ENCODE measurements at regions not wholly inside any gene's neighbourhood (a gene's known extent, or its start where the extent isn't known, plus 50 kb on each side); places are given as distances from the start of the nearest gene placed in this dataset.
"Not testable (repeated sequence)": the region's sequence is repeated elsewhere in the genome, so short reads cannot be mapped to it uniquely, and the experiment has no call there.

DNA sequence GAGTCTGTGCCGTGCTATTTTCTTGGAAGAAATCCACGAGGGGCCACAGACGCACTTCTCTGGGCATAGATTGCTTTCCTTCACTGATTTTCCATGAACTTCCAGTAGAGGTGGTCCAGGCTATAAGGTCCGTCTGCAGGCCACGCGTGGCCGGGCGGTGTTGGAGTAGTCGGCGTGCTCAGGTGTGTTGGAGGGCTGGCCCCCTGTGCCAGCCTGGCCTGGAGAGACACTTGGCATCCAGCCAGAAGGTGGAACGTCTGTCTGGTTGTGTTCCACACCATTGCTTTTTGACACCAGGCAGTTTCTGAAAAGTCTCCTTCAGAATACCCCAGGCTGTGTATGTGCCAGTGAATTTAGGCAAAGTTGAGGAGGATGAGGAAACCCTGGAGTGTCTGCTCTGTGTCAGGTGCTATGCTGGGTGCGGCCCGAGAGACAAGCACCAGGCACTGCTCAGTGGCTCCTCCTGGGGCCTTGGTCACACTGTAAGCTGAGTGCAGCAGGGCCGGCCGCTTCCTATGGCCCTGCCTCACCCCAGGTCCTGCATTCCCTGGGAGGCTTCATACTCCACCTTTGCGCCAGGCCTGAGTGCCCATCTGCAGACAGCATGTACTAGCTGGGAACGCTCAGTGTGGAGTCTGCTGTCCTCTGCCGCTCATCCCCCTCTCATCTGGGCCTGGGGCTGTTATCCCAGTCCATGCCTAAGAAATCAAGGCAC, 52.1 kb upstream of the TAMM41 start:
- DNase-seq (ENCODE audit: low spot score): peak; percentile 31

DNA sequence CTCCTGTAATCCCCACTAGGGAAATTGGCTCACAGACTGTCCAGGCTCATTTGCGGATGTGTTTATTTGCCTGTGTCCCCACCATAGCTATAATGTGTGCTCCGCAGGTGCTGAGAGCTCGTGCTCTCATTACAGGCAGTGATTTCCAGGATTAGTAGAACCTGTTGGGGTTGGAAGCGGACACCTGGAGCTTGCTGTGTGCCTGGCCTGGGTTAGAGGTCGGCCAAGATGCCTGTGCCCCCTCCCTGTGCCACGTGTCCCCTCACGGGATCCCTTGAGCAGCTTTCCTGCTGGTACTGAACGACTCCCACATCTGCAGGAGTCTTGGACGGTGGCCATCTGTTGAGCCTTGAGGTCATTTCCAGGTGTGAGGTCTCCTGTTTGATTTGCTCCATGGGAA, 52.7 kb upstream of the TAMM41 start:
- DNase-seq (ENCODE audit: low spot score): not testable (repeated sequence)

DNA sequence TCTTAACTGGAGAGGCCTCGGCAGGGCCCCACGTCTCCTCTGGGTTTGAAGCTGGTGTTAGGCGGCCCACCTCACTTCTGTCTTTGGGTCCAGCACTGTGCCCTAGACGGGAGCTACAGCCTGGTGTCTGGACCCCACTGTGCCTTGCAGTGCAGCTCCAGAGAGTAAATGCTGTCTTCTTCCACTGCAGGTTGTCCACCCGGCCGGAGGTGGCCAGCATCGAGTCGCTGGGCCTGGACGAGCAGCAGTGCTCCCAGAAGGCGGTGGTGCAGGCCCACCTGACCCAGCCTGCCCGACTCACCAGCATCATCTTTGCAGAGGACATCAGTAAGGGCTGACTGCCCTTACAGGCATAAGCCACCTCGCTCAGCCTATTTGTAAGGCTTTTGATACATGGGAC, 53.1 kb upstream of the TAMM41 start:
- DNase-seq (ENCODE audit: low spot score): peak; percentile 54

DNA sequence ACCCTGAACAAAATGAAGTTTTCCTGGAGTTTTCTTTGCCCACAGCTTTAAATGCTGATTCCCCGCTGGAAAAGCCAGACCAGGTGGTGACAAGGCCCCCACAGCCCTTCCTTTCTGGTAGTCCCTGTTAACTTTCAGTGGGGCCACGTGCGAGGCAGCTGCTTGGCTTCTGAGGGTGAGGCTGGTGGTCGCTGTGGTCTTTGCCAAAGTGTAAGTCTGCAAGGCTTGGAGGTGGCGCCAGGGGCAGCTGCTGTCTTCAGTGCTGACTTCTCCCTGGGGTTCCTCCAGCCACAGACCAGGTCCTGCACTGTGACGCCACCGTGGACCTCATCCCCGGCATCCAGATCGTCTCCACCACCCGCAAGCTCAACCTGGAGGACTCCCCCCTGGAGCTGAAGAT, 54.1 kb upstream of the TAMM41 start:
- DNase-seq (ENCODE audit: low spot score): peak; percentile 54

DNA sequence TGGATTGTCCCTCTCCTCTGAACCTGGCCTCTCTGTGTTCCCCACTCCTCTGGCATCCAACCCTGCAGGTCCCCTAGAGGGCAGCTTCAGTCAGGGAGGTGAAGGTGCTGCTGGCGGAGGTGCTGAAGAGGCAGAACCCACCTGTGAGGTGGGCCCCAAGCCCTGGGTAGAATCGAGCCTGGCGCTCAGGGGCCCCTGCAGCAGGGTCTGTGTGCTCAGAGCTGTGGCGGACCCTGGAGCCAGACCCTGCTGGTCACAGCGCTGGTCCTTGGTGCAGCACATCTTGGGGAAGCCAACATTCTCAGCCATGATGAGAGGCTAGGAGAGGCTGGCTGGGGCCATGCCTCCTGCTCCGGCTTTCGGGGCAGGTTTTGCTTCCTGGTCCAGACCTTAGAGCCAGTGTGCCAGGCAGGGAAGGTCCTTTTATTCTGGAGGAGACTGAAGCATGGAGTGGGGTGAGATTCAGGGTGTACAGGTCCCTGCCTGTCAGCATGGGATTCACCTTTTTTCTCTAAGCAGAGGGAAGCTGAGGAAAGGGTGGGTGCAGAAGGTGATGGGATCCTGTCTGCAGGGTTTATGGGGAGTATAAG, 54.7 kb upstream of the TAMM41 start:
- DNase-seq (ENCODE audit: low spot score): peak; percentile 36

DNA sequence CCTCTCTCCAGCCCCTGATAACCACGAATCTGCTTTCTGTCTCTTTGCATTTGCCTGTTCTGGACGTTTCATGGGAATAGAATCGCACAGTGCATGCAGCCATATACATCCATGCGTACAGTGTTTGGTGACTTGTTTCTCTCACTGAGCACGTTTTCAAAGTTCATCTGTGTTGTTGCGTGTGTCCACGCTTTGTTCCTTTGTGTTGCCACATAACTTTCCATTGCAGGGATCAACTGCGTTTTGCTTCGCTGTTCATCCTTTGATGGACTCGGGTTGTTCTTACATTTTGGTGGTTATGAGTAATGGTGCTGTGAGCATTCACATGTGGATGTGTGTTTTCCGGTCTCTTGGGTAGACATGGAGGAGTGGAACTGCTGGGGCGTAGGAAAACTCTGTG, 56.4 kb upstream of the TAMM41 start:
- no peak for DNase-seq (ENCODE audit: low spot score)

DNA sequence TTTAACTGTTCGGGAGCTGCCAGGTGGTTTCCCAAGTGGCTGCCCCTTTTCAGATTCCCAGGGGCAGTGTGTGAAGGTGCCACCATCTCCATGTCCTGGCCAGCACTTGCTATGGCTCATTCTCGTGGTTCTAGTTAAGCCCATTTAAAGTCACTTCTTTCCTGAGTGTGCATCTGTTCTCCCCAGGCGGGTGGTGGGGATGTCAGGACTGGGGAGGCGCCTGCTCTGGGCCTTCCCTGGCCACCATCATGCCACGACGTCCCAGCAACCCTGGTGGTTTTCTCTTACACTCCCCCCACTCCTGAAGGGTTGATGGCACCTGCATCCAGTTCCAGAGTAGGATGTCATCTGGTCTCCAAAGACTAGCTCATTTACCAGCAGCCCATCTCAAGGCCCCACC, 56.8 kb upstream of the TAMM41 start:
- peak; percentile 30 for DNase-seq (ENCODE audit: low spot score)

DNA sequence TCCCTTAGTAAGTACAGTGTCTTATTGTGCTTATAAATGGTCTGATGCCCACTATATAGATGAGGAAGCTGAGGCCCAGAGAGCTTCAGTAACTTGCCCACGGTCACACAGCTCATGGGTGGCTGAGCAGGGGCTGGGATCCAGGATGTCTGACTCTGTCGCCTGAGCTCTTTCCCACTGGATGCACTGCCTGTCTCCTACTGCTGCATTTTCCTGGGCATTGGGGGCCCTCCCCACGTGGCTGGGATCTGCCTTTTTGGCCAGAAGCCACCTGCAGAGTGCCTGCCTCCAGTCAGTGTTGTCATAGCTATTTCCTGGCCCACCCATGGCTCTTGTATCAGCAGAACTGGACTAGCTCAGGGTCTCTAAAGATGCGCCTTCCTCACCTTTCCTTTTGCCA, 57.5 kb upstream of the TAMM41 start:
- DNase-seq (ENCODE audit: low spot score): peak; percentile 26

DNA sequence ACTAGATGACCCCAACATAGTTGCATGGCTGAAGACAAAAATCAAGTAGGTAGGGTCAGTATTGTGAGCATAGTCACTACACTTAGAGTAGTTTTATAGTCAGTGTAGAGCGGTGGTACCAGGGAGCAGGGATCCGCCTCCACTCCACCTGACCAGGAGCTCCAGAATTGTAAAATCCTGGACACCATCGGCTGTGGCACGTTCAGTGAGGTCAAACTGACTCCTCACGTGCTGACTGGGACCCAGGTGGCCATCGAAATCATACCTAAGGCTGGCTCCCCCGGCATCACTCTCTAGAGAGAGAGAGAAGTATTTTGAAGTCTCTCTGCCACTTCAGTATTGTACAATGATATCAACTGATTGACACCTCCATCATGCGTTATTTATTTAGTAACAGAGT, 59.7 kb upstream of the TAMM41 start:
- DNase-seq (ENCODE audit: low spot score): peak; percentile 57

DNA sequence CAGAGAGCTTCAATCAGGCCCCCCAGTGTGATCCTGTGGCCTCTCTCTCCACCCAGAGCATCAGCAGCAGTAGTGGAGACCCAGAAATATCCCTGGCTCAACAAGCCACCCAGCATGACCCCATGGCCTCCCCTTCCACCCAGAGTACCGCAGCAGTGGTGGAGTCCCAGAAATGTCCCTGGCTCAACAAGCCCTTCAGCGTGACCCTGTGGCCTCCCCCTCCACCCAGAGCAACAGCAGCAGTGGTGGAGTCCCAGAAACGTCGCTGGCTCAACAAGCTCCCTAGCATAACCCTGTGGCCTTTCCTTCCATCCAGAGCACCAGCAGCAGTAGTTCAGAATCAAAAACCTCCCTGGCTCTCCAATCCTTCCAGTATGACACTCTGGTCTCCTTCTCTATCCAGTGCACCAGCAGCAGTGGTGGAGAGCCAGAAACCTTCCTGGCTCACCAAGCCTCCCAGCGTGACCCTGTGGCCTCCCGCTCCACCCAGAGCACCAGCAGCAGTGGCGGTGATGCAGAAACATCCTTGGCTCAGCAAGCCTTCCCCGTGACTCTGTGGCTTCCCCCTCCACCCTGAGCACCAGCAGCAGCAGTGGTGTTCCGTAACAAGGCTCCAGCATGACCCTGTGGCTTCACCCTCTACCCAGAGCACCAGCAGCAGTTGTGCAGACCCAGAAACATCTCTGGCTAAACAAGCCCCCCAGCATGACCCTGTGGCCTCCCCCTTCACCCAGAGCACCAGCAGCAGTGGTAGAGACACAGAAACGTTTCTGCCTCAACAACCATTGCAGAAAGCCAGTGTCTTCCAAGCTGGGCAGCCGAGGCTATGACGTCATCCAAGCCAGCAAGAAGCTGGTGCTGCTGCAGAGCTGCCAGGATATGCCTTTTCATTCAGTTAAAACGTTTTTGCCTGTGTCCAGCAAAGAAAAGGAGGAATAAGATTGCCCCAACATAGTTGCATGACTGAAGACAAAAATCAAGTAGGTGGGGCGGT, 61.3 kb upstream of the TAMM41 start:
- DNase-seq (ENCODE audit: low spot score): peak; percentile 38

DNA sequence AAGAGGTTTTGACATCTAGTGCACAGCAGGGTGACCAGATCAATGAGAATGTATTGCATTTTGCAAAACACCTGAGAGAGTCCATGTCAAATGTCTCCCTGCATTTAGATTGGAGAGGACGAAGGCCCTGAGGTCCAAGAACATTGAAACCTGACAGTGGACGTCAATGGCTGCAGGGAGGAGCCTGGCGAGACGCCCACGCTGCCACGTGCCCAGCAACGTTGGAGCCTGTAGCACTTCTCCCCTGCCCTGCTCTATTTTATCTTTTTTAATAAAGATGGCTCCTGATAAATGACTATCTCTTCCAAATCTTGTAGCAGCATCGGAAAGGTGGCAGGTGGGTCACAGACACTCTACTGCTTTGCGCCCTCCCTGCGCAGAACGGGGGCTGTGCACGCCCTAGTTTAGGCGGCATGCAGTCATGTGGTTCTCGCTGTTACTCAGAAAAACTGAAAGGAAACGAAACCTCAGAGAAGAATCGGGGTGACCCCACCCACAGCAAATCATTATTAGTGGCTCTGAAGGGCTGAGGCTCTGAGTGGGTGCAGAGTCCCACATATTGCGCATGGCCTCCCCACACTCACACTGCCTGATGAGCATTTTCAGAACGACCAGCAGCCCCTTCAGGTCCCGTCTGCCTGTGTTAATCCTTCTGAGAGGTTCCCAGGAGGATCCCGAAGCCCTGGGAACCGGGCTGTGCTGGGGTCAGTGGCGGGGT, 62.5 kb upstream of the TAMM41 start:
- DNase-seq (ENCODE audit: low spot score): no peak

DNA sequence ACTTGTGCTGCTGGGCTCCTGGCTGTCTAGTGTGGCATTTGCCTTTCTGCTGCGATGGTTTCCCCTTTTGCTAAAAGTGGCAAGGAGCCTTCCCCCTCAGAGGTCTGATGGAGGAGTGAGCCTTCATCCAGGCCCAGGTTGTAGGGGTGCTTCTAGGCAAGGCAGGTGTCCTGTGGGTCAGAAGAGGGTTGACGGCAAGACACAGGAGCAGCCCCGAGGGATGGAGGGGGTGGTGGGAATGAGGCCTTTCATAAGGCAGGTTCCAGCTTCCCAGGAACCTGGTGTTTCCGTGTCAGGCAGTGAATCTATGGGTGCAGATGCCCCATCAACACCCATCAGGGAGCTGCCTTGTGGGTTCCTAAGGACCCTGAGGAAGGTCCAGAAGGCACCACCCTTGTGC, 63.0 kb upstream of the TAMM41 start:
- DNase-seq (ENCODE audit: low spot score): peak; percentile 31

DNA sequence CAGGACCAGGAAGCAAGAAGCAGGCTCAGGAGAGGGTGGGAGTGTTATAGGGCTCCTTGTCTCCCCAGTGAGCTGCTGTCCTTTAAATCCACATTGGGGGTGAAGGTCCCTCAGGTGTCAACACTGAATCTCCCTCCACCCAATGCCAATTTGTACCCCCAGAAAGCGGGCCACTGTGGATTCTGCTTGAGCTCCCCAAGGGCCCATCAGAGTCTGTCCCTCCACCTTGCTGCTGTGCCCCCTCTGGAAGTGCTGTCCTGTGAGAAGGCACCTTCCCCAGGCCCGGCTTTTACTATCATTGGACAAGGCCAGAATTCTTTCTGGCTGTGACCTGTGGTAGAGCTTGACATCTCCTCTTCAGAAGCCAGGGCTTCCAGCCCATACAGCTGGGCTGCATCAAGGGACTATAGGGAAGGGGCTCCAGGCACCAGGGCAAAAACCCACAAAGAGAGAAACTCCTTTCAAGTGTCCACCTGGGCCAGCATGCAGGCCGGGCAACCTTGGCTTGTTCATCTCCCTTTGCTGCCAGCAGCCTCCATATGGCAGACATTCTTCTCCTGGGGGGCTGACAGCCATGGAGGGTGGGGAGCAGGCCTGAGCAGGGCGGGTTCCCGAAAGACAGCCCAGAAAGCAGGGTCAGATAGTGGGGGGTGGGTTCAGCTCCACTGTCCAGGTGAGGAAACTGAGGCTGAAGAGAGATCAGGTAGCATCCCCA, 63.7 kb upstream of the TAMM41 start:
- DNase-seq (ENCODE audit: low spot score): peak; percentile 3

DNA sequence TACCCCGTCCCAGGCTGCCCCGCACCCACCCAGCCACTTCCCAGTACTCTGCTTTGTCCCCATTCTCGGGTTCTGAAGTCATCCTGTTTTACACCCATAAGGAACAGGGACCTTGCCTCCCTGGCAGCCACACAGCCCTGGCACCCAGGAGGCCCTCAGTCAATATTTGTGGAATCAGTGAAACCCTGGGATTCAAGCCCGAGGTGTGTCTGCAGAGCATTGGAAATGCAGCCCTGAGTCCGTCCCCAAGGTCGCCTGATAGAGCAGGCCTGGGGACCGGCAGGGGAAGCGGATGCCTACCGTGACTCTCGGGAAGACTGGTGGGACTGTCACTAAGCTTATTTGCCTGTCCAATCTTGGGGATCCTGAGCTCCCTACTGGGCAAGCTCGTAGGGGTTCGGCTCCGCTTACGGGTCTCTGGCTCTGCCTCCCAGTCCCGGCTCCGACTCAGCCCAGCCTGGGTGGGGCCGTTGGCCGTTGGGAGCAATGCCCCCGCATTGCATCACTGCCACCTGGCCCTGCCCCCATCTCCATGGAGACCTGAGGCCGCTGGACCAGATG, 64.4 kb upstream of the TAMM41 start:
- peak; percentile 26 for DNase-seq (ENCODE audit: low spot score)

DNA sequence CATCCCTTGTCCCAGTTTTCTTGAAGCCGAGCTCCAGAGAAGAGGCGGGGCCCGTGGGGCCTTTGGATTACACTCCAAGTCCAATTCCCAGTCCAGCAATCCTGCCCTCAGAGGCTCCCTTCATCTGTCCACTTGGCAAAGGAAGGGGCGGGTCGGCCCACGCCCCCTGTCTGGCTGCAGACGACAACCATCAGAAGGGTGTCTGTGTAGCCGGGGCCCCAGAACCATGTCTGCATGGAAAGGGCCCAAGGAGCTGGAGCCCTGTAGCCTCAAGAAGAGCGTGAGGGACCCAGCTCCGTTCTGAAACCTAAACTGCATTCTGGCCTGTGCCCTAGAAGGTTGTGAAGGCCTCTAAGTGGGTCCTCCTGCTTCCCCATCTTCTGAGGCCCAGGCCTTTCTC, 65.2 kb upstream of the TAMM41 start:
- peak; percentile 40 for DNase-seq (ENCODE audit: low spot score)

DNA sequence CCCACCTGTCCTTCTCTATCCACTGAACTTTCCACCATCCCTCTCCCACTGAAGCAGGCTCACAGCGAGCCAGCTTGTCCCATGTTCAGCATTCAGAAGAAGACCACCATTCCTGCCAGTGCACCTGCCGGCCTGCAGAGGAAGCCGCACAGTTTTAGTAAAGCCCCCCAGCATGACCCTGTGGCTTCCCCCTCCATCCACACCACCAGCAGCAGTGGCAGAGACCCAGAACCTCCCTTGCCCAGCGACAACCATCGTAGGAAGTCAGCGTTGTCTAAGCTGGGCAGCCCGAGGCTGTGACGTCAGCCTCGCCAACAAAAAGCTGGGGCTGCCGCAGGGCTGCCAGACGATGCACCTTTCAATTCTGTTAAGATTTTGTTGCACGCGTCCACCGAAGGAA, 66.6 kb upstream of the TAMM41 start:
- peak; percentile 30 for DNase-seq (ENCODE audit: low spot score)

DNA sequence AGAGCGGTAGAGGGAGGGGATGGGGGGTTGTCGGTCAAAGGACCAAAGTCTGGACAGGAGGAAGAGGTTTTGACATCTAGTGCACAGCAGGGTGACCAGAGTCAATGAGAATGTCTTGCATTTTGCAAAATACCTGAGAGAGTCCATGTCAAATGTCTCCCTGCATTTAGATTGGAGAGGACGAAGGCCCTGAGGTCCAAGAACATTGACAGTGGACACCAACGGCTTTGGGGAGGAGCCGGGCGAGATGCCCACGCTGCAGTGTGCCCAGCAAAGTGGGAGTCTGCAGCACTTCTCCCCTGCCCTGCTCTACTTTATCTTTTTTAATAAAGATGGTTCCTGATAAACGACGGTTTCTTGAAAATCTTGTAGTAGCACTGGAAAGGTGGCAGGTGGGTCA, 67.4 kb upstream of the TAMM41 start:
- DNase-seq (ENCODE audit: low spot score): no peak

DNA sequence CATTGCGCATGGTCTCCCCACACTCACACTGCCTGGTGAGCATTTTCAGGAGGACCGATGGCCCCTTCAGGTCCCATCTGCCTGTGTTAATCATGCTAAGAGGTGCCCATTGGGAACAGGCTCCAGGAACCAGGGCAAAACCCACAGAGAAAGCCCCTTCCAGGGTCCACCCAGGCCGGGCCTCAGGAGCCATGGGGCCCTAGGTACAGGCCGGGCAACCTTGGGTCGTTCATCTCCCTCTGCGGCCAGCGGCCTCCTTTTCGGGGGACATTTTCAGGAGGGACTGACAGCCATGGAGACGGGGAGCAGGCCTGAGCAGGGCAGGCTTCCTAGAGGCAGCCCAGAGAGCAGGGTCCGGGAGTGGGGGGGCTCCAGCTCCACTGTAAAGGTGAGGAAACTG, 68.0 kb upstream of the TAMM41 start:
- no peak for DNase-seq (ENCODE audit: low spot score)

DNA sequence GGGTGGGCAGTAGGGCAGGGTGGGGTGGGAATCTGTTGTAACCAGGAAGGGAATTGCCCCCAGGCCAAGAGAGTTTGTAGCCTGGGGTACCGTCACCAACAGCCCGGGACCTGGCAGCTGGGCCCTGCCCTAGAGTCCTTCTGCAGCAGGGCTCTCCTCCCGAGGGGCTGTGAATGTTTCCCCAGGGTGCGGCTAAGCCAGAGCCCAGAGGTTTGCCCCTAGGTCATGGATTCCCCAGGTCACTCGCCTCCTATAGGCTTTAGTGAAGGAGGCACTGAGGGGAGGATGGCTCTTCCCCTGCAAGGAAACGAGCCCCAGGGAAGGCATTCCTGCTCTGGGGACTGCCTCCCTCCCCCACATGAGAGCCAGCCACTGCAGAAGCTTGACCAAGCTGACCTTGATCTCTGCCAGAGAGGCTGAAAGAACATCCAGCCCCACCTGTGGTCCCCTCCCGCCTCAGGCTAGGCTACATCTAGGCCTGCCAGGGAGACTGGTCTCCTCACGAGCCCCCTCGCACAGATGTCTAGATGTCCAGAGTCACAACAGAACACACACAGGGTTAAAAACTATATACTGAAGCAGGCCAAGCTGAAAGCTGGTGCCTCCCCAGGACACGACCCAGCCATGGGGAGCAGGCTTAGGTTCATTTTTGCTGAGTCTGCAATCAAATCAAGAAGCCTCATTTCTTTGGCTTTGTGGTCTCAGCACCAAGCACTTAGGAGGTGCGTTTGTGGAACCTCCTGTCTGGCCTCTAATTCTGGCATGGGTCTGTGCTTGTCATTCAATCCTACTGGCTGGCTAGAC, 69.1 kb upstream of the TAMM41 start:
- peak; percentile 52 for DNase-seq (ENCODE audit: low spot score)

DNA sequence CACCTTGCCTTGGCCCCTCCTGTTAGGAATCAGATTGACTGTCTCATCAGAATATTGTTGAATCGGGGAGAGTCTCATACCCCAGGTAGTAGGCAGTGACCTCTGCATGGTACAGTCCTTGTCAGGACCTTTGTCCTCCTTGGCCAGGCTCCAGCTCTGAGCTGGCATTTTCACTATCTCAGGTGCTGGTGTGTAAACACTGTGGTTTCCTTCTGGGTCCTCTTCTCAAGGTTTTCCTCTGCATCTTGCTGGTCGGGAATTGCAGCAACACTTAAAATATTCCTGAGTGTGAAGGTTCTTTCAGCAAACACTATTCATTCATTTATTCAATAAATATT, 69.7 kb upstream of the TAMM41 start:
- peak; percentile 8 for DNase-seq (ENCODE audit: low spot score)
